Esophagus squamous epithelium (tissue), 4 donors: ENCODE measurements at regions not wholly inside any gene's neighbourhood (a gene's known extent, or its start where the extent isn't known, plus 50 kb on each side); places are given as distances from the start of the nearest gene placed in this dataset.

Experiments used
- POLR2A ChIP-seq, 4 donors: fragments of 450-650 bp; IDR thresholded peaks; one replicate each; pipeline ENCODE4 v1.6.1; 2017; ENCODE audit warnings: antibody characterized with exemption in 4 of 4, mild to moderate bottlenecking in 4 of 4, moderate library complexity in 3 of 4
- TF ChIP-seq, protein P1 (sequence below), 6 experiments: fragments of 450-650 bp in 4 of 6; fragments of 200-600 bp in 2 of 6; sonication (generic) in 2 of 6; IDR thresholded peaks; one replicate each; pipeline ENCODE4 v1.5.1; 2016 to 2019; ENCODE audit warnings: antibody characterized with exemption in 6 of 6, mild to moderate bottlenecking in 4 of 6, moderate library complexity in 4 of 6

DNA sequence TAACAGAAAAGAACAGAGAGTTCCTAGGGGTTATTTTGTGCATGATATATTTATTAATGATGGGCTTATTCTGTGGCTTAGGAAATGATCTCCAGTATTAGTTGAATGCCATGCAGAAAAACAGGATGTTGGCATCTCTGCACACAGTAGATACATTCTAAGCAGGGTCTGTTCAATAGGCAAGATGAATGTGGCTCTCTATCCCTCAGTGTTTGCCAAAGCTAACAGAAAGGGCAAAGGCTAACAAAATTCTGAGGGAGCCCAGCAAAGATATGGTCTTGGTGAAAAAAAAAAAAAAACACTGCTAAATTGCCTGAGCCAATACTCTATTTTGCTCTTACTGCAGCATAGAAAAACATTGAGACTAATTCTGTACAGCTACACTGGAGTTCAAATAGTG lies 1095.8 kb downstream of the UQCRFS1 start:
- TF ChIP-seq, protein P1, sequence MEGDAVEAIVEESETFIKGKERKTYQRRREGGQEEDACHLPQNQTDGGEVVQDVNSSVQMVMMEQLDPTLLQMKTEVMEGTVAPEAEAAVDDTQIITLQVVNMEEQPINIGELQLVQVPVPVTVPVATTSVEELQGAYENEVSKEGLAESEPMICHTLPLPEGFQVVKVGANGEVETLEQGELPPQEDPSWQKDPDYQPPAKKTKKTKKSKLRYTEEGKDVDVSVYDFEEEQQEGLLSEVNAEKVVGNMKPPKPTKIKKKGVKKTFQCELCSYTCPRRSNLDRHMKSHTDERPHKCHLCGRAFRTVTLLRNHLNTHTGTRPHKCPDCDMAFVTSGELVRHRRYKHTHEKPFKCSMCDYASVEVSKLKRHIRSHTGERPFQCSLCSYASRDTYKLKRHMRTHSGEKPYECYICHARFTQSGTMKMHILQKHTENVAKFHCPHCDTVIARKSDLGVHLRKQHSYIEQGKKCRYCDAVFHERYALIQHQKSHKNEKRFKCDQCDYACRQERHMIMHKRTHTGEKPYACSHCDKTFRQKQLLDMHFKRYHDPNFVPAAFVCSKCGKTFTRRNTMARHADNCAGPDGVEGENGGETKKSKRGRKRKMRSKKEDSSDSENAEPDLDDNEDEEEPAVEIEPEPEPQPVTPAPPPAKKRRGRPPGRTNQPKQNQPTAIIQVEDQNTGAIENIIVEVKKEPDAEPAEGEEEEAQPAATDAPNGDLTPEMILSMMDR (IDR thresholded peaks at IDR 0.05) = no peak
- no peak for TF ChIP-seq POLR2A (IDR thresholded peaks at IDR 0.05)
